H1 (cell line): ENCODE measurements at regions not wholly inside any gene's neighbourhood (a gene's known extent, or its start where the extent isn't known, plus 50 kb on each side); places are given as distances from the start of the nearest gene placed in this dataset.

Experiments
- CTCF ChIA-PET: fragments of 300-600 bp; sonication (Branson Sonifier 250); formaldehyde crosslinking; loops from one replicate; lab custom pipeline; 2021; ENCODE audit not compliant: partially characterized antibody; lab: Charles Lee
- POLR2A ChIA-PET: fragments of 300-600 bp; sonication (Branson Sonifier 250); formaldehyde crosslinking; loops from one replicate; lab custom pipeline; 2021; ENCODE audit warnings: inconsistent platforms; ENCODE audit not compliant: partially characterized antibody; lab: Charles Lee
- DNase-seq, 2 experiments: peaks; one replicate each; pipeline versions ENCODE4 v3.0.0 to v3.0.0-alpha.2; 2010 to 2022; ENCODE audit warnings: low spot score in 2 of 2, low read depth in 1 of 2, mixed read lengths in 1 of 2
- FAIRE-seq: peaks from 2 replicates; lab custom pipeline; 2011; peaks lifted over from hg19 to GRCh38; lab: Jason Lieb, UNC
- H2AFZ ChIP-seq: 2 replicates; pipeline ENCODE4 v1.8.1; 2012; ENCODE audit warnings: low read length, inconsistent platforms
- H2AK5ac ChIP-seq: 2 replicates; pipeline ENCODE4 v1.6.1; 2013; ENCODE audit warnings: low read depth, low read length
- H2BK120ac ChIP-seq: replicated peaks from 2 replicates; pipeline ENCODE3; 2013; ENCODE audit warnings: low read depth, low read length, inconsistent platforms
- H2BK12ac ChIP-seq: 2 replicates; pipeline ENCODE4 v1.6.1; 2013; ENCODE audit warnings: low read depth, low read length
- H2BK15ac ChIP-seq: 2 replicates; pipeline ENCODE4 v1.6.1; 2013; ENCODE audit warnings: low read length
- H2BK20ac ChIP-seq: 2 replicates; pipeline ENCODE4 v1.6.1; 2013; ENCODE audit warnings: low read length
- H2BK5ac ChIP-seq: 2 replicates; pipeline ENCODE4 v1.6.1; 2013; ENCODE audit warnings: low read depth, low read length
- H3K14ac ChIP-seq: 2 replicates; pipeline ENCODE4 v1.6.1; 2013; ENCODE audit warnings: inconsistent platforms; ENCODE audit not compliant: insufficient read length
- H3K18ac ChIP-seq: 2 replicates; pipeline ENCODE4 v1.6.1; 2013; ENCODE audit warnings: low read length; ENCODE audit errors: extremely low read depth
- H3K23ac ChIP-seq: 2 replicates; pipeline ENCODE4 v1.6.1; 2013; ENCODE audit warnings: inconsistent platforms; ENCODE audit not compliant: insufficient read length
- H3K23me2 ChIP-seq: 2 replicates; pipeline ENCODE4 v1.6.1; 2013; ENCODE audit warnings: low read depth, low read length
- H3K27ac ChIP-seq: 2 replicates; pipeline ENCODE4 v1.6.1; 2011; ENCODE audit warnings: low read depth, low read length, inconsistent platforms
- H3K27me3 ChIP-seq, 4 experiments: replicated peaks in 1 of 4; 1 replicate in 1 of 4; 2 replicates in 3 of 4; pipeline versions ENCODE4 v1.6.1 to v1.8.1; 2011 to 2013; ENCODE audit warnings: low read length in 3 of 4, mild to moderate bottlenecking in 3 of 4, inconsistent platforms in 2 of 4, mixed read lengths in 2 of 4, moderate library complexity in 1 of 4; ENCODE audit not compliant: control insufficient read depth in 3 of 4, insufficient read depth in 3 of 4; ENCODE audit errors: extremely low read depth in 1 of 4
- H3K36me3 ChIP-seq, 4 experiments: 2 replicates each; pipeline versions ENCODE4 v1.6.1 to v1.8.1; 2011 to 2013; ENCODE audit warnings: mild to moderate bottlenecking in 4 of 4, low read length in 3 of 4, moderate library complexity in 2 of 4, control low read depth in 1 of 4, inconsistent platforms in 1 of 4; ENCODE audit not compliant: insufficient read depth in 4 of 4, control insufficient read depth in 2 of 4
- H3K4ac ChIP-seq: replicated peaks from 2 replicates; pipeline ENCODE3; 2013; ENCODE audit warnings: low read length, low read depth, mixed read lengths, inconsistent platforms; ENCODE audit not compliant: insufficient read length
- H3K4me1 ChIP-seq, 4 experiments: replicated peaks in 1 of 4; 1 replicate in 1 of 4; 2 replicates in 3 of 4; pipeline versions ENCODE4 v1.6.1 to v1.8.1; 2011 to 2013; ENCODE audit warnings: low read length in 3 of 4, inconsistent platforms in 2 of 4, mixed read lengths in 1 of 4; ENCODE audit not compliant: insufficient read depth in 4 of 4, control insufficient read depth in 3 of 4
- H3K4me2 ChIP-seq, 2 experiments: 2 replicates each; pipeline versions ENCODE4 v1.6.1 to v1.8.1; 2011 to 2013; ENCODE audit warnings: low read depth in 2 of 2, low read length in 2 of 2, control low read depth in 1 of 2, inconsistent platforms in 1 of 2, mild to moderate bottlenecking in 1 of 2; ENCODE audit not compliant: insufficient read depth in 1 of 2
- H3K4me3 ChIP-seq, 4 experiments: fragments of 200-600, 300-600 bp in 1 of 4; sonication (generic), shearing (Covaris generic), sonication (Bioruptor Twin) in 1 of 4; 2 replicates each; pipeline versions ENCODE4 v1.5.1 to v1.8.1; 2011 to 2016; ENCODE audit warnings: low read length in 4 of 4, low read depth in 3 of 4, control low read depth in 2 of 4, inconsistent platforms in 2 of 4, mild to moderate bottlenecking in 2 of 4, mixed read lengths in 1 of 4, moderate library complexity in 1 of 4; ENCODE audit not compliant: insufficient read depth in 2 of 4; ENCODE audit errors: extremely low read depth in 1 of 4
- H3K56ac ChIP-seq: replicated peaks from 2 replicates; pipeline ENCODE3; 2013; ENCODE audit warnings: low read depth, mild to moderate bottlenecking, mixed read lengths, low read length, inconsistent platforms; ENCODE audit not compliant: insufficient read length
- H3K79me1 ChIP-seq: 2 replicates; pipeline ENCODE4 v1.6.1; 2013; ENCODE audit warnings: low read depth, low read length, control low read depth
- H3K79me2 ChIP-seq, 2 experiments: 2 replicates each; pipeline versions ENCODE4 v1.6.1 to v1.8.1; 2012 to 2013; ENCODE audit warnings: low read length in 2 of 2, mild to moderate bottlenecking in 2 of 2, inconsistent platforms in 1 of 2; ENCODE audit not compliant: insufficient read depth in 2 of 2, control insufficient read depth in 1 of 2
- H3K9ac ChIP-seq, 4 experiments: replicated peaks in 1 of 4; 1 replicate in 1 of 4; 2 replicates in 3 of 4; pipeline versions ENCODE4 v1.6.1 to v1.8.1; 2011 to 2013; ENCODE audit warnings: low read depth in 3 of 4, low read length in 3 of 4, control low read depth in 2 of 4, mild to moderate bottlenecking in 2 of 4, moderate library complexity in 2 of 4, inconsistent platforms in 1 of 4; ENCODE audit errors: extremely low read depth in 1 of 4
- H3K9me3 ChIP-seq, 2 experiments: 2 replicates each; pipeline versions ENCODE4 v1.6.1 to v1.8.1; 2012 to 2013; ENCODE audit warnings: mild to moderate bottlenecking in 2 of 2, moderate library complexity in 2 of 2, control low read depth in 1 of 2, inconsistent platforms in 1 of 2, low read depth in 1 of 2, low read length in 1 of 2, mixed read lengths in 1 of 2; ENCODE audit not compliant: insufficient read depth in 2 of 2
- H4K20me1 ChIP-seq, 2 experiments: replicated peaks in 1 of 2; 2 replicates each; pipeline versions ENCODE3 to v1.8.1; 2011 to 2013; ENCODE audit warnings: inconsistent platforms in 2 of 2, low read length in 2 of 2, mild to moderate bottlenecking in 1 of 2; ENCODE audit not compliant: insufficient read depth in 2 of 2, control insufficient read depth in 1 of 2
- H4K5ac ChIP-seq: 2 replicates; pipeline ENCODE4 v1.6.1; 2013; ENCODE audit warnings: low read length, low read depth, mixed read lengths, inconsistent platforms; ENCODE audit not compliant: insufficient read length
- H4K8ac ChIP-seq: 2 replicates; pipeline ENCODE4 v1.8.0; 2013; ENCODE audit warnings: mild to moderate bottlenecking, moderate library complexity, low read length, inconsistent platforms; ENCODE audit not compliant: insufficient read depth; ENCODE audit errors: extremely low read depth
- H4K91ac ChIP-seq: replicated peaks from 2 replicates; pipeline ENCODE3; 2013; ENCODE audit warnings: low read length, mixed read lengths, inconsistent platforms; ENCODE audit not compliant: insufficient read length
- BRCA1 ChIP-seq: IDR thresholded peaks from 2 replicates; pipeline ENCODE4 v1.6.1; 2012; ENCODE audit warnings: low read depth, low read length, improper control_type of control experiment
- EP300 ChIP-seq, 2 experiments: IDR thresholded peaks; 1 replicate in 1 of 2; 2 replicates in 1 of 2; pipeline ENCODE4 v1.6.1; 2011 to 2012; ENCODE audit warnings: low read depth in 2 of 2, low read length in 2 of 2, mild to moderate bottlenecking in 2 of 2, borderline replicate concordance in 1 of 2, inconsistent platforms in 1 of 2, moderate library complexity in 1 of 2
- HDAC6 ChIP-seq: IDR thresholded peaks from one replicate; pipeline ENCODE4 v1.7.1; 2012; ENCODE audit warnings: low read depth, mild to moderate bottlenecking, inconsistent platforms, low read length, moderate library complexity
- JUN ChIP-seq: IDR thresholded peaks from 2 replicates; pipeline ENCODE4 v1.6.1; 2011; ENCODE audit warnings: low read depth, mild to moderate bottlenecking, improper control_type of control experiment, low read length
- MAFK ChIP-seq: IDR thresholded peaks from 2 replicates; pipeline ENCODE4 v1.6.1; 2012; ENCODE audit warnings: low read depth, mild to moderate bottlenecking, improper control_type of control experiment, low read length
- NANOG ChIP-seq: IDR thresholded peaks from 2 replicates; pipeline ENCODE4 v1.6.1; 2011; ENCODE audit warnings: low read length, low read depth, mild to moderate bottlenecking, inconsistent platforms; ENCODE audit not compliant: insufficient read depth, poor library complexity, severe bottlenecking
- NRF1 ChIP-seq: IDR thresholded peaks from 2 replicates; pipeline ENCODE4 v1.6.1; 2011; ENCODE audit warnings: mild to moderate bottlenecking, low read depth, low read length, improper control_type of control experiment
- POLR2A ChIP-seq, 2 experiments: IDR thresholded peaks; 1 replicate in 1 of 2; 2 replicates in 1 of 2; pipeline ENCODE4 v1.6.1; 2011; ENCODE audit warnings: low read depth in 2 of 2, low read length in 2 of 2, mild to moderate bottlenecking in 2 of 2; ENCODE audit errors: control extremely low read depth in 1 of 2
- SIX5 ChIP-seq: IDR thresholded peaks from 2 replicates; pipeline ENCODE4 v1.6.1; 2011; ENCODE audit warnings: mild to moderate bottlenecking, low read depth, low read length
- SUZ12 ChIP-seq: fragments of 200-600 bp; sonication (generic); IDR thresholded peaks from 2 replicates; pipeline ENCODE4 v1.6.1; 2012; ENCODE audit warnings: mild to moderate bottlenecking, inconsistent platforms, low read length, moderate library complexity, mixed read lengths
- TEAD4 ChIP-seq: IDR thresholded peaks from 2 replicates; pipeline ENCODE4 v1.6.1; 2012; ENCODE audit warnings: low read depth, low read length, inconsistent platforms, mixed read lengths
- WGBS, 2 experiments: shearing (Covaris generic) in 1 of 2; methylation state at CpG; one replicate each; pipeline versions ENCODE4 v1.1.6 to v1.1.7; 2013 to 2015; ENCODE audit warnings: low lambda C conversion rate in 2 of 2, mixed read lengths in 2 of 2, inconsistent platforms in 1 of 2, low coverage in 1 of 2, missing lambda C conversion rate in 1 of 2; ENCODE audit not compliant: insufficient replicate concordance in 2 of 2, insufficient coverage in 1 of 2, insufficient read length in 1 of 2; ENCODE audit errors: extremely low coverage in 1 of 2, missing lambda C conversion rate in 1 of 2; 5-methylcytosine and 5-hydroxymethylcytosine counted together
- TF ChIP-seq, protein P1 (sequence below): IDR thresholded peaks from 2 replicates; pipeline ENCODE4 v1.6.1; 2012; ENCODE audit warnings: inconsistent platforms
- TF ChIP-seq, protein P2 (sequence below): IDR thresholded peaks from 2 replicates; pipeline ENCODE4 v1.6.1; 2011; ENCODE audit warnings: low read depth, mild to moderate bottlenecking, low read length; ENCODE audit not compliant: insufficient read depth

DNA sequence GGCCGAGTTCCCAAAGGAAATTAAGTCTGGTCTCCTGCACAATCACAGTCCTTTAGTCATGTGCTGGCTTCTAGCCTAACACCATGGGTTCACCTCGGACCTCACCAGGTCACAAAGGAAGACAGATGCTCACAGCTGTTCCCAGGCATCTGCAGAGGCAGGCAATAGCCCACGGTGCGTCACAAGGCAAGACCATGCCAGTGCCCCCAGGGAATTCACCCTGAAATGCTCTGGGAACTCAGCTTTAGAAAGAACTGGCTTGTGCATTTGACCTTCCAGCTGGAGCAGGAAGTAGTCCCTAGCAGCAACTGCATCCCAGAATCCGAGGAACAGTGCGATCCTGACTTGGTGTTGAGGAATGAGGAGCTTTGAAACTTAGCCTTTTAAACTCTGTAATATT, 96.8 kb upstream of the WASF3 start:
- H3K4me2 ChIP-seq = no peak overlapping the region
- no peaks in the 10 kb centered on the region for H4K20me1 ChIP-seq
- no peak overlapping the region for H4K91ac ChIP-seq
- no peaks in the 10 kb centered on the region for H3K79me1 ChIP-seq
- no peak overlapping the region for H2AFZ ChIP-seq
- H4K5ac ChIP-seq = no peak overlapping the region
- H3K23ac ChIP-seq = no peak overlapping the region
- no peak overlapping the region for H2BK15ac ChIP-seq
- no peak for FAIRE-seq
- H3K14ac ChIP-seq = no peak overlapping the region
- WGBS, 2 experiments = 90% methylated on average over 6 of the region's 6 CpGs; no CpG with 5 or more reads in 1 of the 2 experiments
- TF ChIP-seq BRCA1 (no peak), NRF1 (no peak), JUN (no peak), EP300 (IDR thresholded peaks at IDR 0.05; ENCODE audit: borderline replicate concordance in 1 of 2, low read depth in 2 of 2, low read length in 2 of 2) (no peak), POLR2A (IDR thresholded peaks at IDR 0.05; ENCODE audit: control extremely low read depth in 1 of 2, low read depth in 2 of 2, low read length in 2 of 2) (no peak), HDAC6 (no peak), SUZ12 (no peak), TEAD4 (no peak), SIX5 (no peak), NANOG (no peak), MAFK (no peak)
- TF ChIP-seq, protein P1, sequence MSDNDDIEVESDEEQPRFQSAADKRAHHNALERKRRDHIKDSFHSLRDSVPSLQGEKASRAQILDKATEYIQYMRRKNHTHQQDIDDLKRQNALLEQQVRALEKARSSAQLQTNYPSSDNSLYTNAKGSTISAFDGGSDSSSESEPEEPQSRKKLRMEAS = no peak
- TF ChIP-seq, protein P2, sequence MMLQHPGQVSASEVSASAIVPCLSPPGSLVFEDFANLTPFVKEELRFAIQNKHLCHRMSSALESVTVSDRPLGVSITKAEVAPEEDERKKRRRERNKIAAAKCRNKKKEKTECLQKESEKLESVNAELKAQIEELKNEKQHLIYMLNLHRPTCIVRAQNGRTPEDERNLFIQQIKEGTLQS = no peak
- H2BK120ac ChIP-seq = no peak overlapping the region
- no peaks in the 10 kb centered on the region for H3K36me3 ChIP-seq
- H2BK12ac ChIP-seq = no peak overlapping the region
- no peaks in the 10 kb centered on the region for H3K9me3 ChIP-seq
- no peak overlapping the region for H3K56ac ChIP-seq
- no peak overlapping the region for H2BK5ac ChIP-seq
- H3K4ac ChIP-seq = no peak overlapping the region
- no peak overlapping the region for H3K9ac ChIP-seq
- H3K27me3 ChIP-seq = no peaks in the 10 kb centered on the region
- ChIA-PET POLR2A (no interaction called here), CTCF (interaction anchor here (0.6 to 0.9 kb wide), 2 partner anchors 11 to 16 kb away, joined by 3 to 4 read pairs; no protein-coding TSS in a partner anchor)
- H2AK5ac ChIP-seq = no peak overlapping the region
- H2BK20ac ChIP-seq = no peak overlapping the region
- no peaks in the 10 kb centered on the region for H3K4me1 ChIP-seq
- H3K27ac ChIP-seq = no peak overlapping the region
- DNase-seq = no peak
- peak overlapping the region; percentile 11; the same call in 1 of the 2 replicates for H4K8ac ChIP-seq
- no peaks in the 10 kb centered on the region for H3K23me2 ChIP-seq
- no peaks in the 10 kb centered on the region for H3K79me2 ChIP-seq
- no peak overlapping the region for H3K4me3 ChIP-seq
- H3K18ac ChIP-seq = no peak overlapping the region
